ENCODE measurements at regions not wholly inside any gene's neighbourhood (a gene's known extent, or its start where the extent isn't known, plus 50 kb on each side); places are given as distances from the start of the nearest gene placed in this dataset.

- TF ChIP-seq, protein P1, sequence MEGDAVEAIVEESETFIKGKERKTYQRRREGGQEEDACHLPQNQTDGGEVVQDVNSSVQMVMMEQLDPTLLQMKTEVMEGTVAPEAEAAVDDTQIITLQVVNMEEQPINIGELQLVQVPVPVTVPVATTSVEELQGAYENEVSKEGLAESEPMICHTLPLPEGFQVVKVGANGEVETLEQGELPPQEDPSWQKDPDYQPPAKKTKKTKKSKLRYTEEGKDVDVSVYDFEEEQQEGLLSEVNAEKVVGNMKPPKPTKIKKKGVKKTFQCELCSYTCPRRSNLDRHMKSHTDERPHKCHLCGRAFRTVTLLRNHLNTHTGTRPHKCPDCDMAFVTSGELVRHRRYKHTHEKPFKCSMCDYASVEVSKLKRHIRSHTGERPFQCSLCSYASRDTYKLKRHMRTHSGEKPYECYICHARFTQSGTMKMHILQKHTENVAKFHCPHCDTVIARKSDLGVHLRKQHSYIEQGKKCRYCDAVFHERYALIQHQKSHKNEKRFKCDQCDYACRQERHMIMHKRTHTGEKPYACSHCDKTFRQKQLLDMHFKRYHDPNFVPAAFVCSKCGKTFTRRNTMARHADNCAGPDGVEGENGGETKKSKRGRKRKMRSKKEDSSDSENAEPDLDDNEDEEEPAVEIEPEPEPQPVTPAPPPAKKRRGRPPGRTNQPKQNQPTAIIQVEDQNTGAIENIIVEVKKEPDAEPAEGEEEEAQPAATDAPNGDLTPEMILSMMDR (IDR thresholded peaks at IDR 0.05; ENCODE audit: control extremely low read depth in 1 of 3, insufficient read depth in 1 of 3, low read depth in 1 of 3, low read length in 3 of 3): no peak
- TF ChIP-seq EZH2 (IDR thresholded peaks at IDR 0.05; ENCODE audit: low read depth, low read length, severe bottlenecking) (no peak), ZNF274 (IDR thresholded peaks at IDR 0.05; ENCODE audit: borderline replicate concordance, extremely low read depth, low read length) (no peak), KDM1A (IDR thresholded peaks at IDR 0.05; ENCODE audit: borderline replicate concordance, low read length) (no peak)
Observed at GRCh38 chr16:52618753-52619497, 72.0 kb upstream of the TOX3 start.
